NCI-H1092 (cell line): ENCODE measurements at regions not wholly inside any gene's neighbourhood (a gene's known extent, or its start where the extent isn't known, plus 50 kb on each side); places are given as distances from the start of the nearest gene placed in this dataset.
A peak's percentile ranks its signal among the peaks of the same experiment; 100 is the strongest.

Experiments used
- DNase-seq: peaks from one replicate; lab custom pipeline; 2025; lab: John Stamatoyannopoulos, UW

DNA sequence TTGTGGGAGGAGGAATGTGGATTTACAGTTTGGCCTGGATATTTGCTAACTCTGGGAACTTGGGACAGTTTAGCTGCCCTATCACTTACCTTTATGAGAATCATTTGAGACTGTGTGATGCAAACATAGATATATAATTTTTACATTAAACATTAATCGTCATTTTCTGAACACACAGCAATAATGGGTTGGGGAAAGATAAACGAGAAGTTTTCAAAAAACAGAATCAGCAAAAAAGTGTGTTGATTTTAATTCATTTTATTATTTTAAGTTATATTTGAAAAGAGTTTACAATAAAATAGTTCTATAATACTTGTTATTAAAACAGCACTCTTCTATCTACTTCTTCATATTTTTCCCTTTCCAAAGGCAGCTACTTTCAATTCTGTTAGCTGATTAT, 813.3 kb downstream of the SLC4A3 start:
- DNase-seq = no peak

DNA sequence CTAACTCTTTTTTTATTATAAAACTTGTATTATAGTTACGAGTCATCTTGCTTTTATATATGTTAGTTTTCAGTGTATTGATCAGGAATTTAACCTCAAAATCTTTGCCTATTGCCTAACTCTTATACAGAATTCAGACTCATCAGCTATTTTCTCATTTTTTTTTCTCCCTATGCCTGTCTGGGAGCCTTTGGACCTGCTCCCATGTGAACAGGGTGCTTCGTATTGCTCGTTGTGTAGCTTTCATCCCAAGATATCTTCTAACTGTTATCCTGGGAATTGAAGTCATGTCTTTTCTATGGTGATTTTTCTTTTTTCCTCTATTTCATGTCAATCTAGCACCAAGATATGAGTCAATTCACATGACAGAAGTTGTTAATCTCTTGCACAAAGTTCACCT, 814.0 kb downstream of the SLC4A3 start:
- no peak for DNase-seq

DNA sequence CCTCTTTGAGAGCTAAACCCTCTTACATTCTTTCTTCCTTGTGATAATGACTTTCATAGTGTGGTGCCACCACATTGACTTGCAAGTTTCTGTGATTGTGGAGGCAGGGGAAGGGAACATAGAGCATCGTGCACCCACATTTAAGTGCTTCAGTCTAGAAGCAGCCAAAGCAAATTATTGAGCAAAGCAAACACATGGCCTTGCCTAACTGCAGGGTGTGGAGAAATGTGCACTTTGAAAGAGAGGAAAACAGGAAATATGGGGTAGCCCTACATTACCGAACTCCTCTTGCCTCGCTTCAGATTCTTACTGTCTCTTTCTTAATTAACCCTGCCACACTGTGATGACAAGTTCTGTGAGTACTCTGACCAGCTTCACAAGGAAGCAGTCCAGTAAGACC, 814.6 kb downstream of the SLC4A3 start:
- DNase-seq = no peak

DNA sequence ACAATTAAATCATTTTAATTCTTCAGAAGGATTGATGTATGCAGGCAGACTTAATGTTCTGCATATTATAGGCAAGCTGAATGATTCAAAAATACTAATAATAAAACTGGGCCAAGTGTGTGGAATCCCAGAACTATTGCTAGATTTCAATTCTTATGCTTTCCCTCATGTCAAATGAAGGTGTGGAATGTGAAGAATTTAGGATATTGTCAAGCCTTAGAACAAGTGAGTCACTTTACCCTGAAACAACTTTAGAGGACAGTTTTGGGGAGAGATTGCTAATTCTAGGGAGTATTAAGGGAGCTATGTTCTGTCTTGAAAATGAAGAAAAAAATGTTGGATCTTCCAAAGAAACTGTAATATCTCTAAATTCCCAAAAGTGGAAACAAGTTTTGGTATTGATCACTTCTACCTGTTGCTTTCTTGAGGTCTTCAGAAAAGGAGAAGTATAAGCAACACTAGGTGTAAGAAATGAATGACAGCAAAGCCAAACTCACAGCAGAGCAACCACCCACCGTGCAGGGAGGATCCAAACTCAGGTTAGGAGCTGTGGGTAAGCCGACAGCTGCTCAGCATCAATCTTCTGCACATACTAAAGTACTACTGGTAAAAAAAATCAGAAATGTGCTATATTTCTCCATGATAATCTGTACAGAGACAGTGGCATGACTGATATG, 818.1 kb downstream of the SLC4A3 start:
- DNase-seq = no peak

DNA sequence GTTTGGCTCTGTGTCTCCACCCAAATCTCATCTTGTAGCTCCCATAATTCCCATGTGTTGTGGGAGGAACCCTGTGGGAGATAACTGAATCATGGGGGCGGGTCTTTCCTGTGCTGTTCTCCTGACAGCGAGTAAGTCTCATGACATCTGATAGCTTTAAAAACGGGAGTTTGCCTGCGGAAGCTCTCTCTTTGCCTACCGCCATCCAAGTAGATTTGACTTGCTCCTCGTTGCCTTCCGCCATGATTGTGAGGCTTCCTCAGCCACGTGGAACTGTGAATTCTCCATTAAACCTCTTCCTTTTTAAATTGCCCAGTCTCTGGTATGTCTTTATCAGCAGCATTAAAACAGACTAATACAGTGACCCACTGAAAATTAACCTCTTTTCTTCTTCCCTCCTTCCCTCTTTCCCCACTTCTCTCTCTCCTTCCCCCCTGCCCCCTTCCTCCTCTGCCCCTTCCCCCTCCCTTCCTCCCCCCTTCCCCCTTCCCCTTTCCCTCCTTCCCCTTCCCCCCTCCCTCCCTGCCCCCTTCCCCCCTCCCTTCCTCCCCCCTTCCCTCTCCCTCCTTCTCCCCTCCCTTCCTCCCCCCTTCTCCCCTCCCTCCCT, 818.8 kb downstream of the SLC4A3 start:
- DNase-seq = no peak

DNA sequence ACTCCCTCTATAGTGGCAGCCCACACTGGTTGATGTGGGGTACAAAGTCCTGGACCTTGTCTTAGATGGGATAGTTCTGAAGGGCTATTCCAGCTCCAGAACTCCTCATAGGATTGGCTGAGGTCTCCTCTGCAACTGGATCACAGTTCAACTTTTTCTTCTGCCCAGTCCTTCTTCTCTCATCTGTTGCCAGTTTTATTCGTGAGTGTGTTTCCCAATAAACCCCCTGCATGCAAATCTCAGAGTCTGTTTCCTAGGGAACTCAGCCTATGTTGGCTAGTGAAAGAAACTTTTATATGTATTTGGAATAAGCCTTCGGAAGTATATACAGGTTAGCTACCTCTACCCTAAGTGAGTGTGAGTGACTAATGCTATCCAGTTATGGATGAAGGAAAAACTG, 823.4 kb downstream of the SLC4A3 start:
- DNase-seq = no peak

DNA sequence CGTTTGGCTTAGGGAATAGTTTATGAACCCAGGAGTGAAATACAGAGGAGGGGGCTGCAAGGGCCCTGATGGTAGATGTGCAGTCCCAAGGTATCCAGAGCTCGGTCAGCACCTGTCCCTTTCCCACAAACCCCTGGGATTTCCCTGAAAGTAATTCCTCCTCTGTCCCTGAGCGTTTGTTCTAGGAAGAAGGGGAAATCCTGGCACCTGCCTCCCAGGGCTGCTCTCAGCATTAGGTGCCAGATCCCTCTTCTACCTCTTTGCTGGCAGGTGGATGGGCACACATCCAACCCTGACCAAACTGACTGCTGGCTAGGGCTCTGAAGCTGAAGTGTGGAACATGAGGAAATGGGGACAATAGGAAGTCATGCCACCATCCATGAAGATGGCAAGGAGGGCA, 824.0 kb downstream of the SLC4A3 start:
- DNase-seq = peak; percentile 1

DNA sequence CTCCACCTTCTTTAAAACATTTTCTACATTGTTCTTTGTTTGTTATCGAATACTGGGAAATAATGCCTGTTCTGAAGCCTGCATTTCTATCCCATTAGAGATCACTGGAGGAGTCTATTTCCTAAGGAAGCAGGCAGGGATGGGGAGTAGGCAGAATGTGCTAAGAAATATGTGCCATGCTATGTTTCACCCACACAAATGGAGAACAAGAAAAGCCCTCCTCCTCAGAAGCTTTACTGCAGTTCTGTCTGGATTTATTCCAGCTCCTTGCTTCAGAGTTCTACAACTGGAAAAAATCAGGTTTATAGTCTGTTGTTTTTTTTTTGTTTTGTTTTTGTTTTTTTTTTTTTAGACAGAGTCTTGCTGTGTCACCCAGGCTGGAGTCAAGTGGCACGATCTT, 825.1 kb downstream of the SLC4A3 start:
- no peak for DNase-seq

DNA sequence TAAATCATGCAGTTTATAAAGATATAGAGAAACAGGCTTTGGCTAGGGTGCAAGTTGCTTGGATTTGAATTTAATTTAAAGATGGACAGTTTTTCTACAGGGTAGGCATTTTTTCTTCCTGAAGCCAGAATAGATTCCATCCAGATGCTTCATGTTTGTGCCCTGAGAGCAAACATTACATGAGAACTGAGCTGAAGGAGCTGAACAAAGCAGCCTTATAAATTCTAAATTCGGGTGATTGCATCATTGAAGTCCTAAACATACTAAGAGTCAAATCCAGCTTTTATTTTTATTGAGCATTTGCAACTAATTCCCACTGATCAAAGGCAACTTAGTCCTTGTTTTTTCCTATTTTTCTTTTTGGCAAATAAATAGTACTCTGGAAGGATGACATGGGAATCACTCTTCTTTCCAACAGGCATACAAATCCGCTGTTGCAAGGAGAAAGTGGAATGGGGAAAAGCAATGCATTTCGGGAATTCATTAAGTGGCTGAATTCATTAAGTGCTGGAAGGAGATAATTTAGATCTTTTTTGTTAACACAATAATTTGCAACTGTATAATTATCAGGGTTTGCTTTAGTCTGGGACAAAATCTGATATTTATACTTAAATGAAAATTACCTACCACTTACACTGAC, 828.0 kb downstream of the SLC4A3 start:
- no peak for DNase-seq

DNA sequence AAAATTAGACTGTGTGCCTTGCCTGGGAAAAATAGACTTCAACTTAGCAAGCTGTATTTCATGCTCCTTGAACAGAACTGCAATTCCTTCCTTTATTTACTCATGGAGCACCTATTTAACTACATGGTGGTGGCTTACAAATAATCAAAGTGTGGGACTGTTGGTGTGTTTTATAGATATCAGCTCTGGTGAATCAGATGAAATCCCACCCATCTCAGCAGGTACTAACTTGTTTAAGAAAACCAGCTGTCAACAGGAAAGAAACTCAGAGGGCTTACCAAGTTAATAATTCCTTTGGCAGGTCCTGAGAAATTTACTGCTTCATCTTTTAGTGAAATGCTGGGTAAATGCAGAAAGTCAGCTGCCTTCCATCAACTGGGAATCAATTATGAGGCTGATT, 830.6 kb downstream of the SLC4A3 start:
- DNase-seq = no peak

DNA sequence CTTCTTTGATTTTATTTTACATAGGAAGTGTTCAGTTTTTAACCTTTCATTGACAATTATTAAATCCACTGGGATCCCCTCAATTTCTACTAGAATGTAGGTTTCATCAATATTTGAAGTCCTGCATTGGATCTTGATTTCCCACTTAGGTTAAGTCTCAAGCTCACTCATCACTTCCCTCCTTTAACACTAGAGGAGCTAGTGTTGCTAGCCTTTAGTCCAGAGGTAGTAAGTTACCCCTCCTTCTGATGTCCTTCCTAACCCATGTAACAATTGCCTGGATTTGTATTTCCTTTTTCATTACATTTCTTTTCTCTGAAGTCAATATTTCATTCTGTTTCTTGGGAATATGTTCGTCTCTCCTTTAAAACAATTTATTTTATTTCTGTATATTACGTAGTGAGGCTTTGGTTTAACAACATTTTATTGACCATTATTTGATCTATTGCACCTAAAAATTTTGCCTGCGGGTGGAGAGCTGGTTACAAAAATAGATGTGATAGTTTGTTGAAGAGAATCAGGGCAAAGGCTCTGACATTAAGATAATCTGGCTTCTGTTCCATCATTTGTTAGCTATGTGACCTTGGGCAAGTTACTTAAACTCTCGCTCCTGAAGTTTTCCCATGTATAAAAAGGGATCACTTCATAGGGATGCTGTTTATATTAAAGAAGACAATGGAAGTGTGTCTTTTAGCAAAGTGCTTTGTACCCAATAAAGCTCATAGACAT, 833.0 kb downstream of the SLC4A3 start:
- DNase-seq = no peak

DNA sequence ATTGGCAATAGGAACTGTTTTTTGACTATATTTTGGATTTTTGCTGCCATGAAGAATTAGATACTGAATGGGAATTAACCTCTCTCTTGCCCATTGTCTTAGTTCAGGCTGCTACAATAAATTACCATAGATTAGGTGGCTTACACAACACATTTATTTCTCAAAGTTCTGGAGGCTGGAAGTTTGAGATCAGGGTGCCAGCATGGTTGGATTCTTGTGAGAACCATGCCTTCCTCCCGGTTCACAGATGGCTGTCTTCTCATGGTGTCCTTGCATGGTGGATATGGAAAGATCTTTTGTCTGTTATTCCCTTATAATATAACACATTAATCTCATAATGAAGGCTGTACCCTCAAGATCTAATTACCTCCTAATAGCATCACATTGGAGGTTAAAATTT, 836.4 kb downstream of the SLC4A3 start:
- no peak for DNase-seq

DNA sequence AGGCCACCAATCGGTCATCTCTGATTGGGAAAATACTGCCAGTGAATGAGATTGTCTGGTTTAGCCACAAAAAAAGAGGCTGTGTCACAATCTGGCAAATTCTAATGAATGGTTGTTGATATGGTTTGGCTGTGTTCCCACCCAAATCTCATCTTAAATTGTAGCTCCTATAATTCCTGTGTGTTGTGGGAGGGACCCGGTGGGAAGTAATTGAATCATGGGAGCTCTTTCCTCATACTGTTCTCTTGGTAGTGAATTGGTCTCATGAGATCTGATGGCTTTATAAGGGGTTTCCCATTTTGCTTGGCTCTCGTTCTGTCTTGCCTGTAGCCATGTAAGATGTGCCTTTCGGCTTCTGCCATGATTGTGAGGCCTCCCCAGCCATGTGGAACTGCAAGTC, 838.3 kb downstream of the SLC4A3 start:
- DNase-seq = no peak

DNA sequence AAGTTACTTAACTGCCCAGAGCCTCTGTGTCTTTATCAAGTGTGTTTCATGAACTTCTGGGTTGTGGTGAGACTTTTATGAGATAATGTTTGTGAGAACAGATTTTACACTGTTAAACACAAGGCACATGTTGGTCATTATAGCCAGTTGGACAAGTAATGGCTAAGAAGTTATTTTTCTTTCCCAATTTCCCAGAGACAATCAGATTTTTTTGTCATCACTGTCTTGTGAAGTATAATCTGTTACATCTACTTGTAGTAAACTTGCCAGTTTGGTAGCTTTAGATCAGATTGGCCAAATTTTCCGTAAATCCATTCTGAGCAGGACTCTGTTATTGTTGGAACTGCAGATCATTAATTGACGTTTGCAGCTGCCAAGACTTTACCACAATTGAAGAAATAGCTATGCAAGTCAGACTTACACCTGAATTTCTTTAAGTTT, 838.8 kb downstream of the SLC4A3 start:
- DNase-seq = no peak

DNA sequence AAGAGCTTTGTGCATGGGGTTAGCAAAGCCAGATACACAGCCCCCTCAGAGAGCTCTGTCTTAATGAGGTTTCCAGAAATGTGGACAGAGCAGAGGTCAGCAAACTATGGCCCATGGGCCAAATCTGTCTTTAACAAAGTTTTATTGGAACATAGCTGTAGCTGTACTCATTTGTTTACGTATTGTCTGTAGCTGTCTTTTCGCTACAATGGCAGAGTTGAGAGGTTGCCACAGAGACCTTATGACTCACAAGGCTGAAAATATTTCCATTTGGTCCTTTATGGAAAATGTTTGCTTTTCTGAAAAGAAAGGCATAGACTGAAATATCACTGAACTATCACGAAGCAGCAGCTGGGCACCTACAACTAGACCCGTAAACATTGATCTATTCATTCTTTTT, 841.8 kb downstream of the SLC4A3 start:
- DNase-seq = no peak

DNA sequence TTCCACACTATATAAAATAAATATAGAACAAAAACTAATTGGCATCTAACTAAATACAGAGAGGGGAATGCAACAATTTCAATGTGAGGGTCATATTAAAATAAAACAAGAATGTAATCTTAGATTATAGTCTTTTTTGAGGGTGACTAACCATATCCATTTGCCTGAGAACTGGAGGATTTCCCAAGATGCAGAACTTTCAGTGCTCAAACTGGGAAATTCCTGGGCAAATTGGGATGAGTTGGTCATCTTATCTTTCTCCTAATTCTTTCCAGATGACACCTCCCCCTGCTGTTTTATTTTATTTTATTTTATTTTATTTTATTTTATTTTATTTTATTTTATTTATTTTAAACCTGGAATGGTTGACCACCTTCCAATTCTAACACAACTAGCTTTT, 846.2 kb downstream of the SLC4A3 start:
- no peak for DNase-seq

DNA sequence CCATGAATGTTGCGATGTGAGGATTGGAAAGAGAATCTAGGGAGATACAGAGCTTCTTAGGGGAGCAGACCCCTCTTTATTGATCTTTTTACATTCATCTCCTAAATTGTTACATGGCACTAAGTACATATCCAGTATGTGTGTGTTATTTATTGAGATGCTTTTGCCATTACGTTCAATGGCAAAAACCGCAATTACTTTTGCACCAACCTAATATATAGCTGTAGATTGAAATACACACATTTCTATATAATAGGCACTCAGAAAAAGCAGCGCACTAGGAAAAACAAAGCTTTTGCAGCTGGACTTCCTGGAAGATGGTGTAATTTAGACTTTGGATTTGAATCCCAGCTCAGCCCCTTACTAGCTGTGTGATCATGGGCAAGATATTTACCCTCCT, 849.4 kb downstream of the SLC4A3 start:
- DNase-seq = no peak

DNA sequence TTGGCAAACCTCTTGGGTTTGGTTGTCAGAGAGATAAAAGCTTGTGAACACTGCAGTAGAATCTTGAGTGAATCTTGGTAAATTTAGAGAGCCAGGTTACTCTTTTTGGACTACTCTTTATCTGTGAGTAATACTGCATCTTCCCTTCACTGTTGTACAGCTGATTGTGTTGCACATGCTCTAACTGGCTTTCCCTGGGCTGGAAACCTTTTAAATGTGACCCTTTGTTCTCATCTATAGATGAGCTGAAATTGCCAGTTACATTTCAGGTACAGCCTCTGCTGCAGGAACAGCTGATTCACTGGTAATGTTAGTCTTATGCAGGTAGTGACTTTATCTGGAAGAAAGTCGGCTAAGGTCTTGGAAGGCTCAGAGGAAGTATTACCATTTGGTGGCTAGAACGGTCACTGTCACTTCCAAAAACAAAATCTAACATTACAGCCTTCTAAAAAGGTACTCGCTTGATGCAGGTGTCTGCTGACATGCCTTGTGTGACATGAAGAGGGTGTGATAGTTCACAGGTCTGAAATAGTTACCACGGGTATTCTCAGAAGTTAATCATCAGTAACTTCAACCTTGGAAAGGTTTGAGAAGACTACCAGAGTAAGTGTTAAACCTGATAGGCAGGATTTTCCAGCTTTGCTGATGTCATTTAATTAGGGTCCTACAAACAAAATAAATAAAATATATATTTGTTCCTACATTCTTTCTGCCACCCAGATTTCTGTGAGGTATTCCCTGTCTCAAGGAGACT, 851.1 kb downstream of the SLC4A3 start:
- no peak for DNase-seq

DNA sequence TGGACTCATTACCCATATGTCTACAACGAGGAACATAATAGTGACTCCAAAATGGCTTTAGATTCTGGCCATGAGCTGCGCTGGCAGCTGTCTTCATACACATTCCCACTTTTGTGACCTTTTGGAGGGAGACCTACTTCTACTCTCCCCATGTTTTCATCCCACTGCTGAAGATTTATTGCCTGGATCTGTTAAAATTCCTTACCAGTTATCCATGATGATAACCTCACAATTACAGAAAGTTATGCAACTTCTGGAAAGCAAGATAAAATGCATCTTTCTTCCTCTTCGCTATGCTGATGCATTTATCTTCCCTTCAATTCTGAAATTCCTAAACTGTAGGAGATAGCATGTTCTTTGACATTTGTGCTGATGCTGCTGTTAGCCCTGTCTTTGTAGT, 855.3 kb downstream of the SLC4A3 start:
- no peak for DNase-seq

DNA sequence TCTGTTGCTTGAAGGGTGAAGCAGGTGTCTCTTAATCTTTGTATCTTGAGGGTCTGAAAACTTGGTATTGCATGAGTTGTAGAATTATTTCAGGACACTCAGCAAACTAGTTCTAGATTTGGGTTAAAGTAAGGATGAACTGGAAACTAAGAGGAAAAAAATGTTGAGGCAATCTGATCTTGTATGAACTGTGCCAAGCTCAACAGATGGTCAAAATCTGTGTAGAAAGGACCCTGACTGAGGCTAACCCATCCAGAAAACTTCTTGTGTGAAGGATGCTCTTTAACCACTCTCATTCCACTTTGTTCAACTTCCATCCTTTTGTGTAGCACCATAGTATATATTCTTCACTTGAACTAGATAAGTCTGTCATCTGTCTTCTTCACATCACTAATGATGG, 861.7 kb downstream of the SLC4A3 start:
- DNase-seq = no peak

DNA sequence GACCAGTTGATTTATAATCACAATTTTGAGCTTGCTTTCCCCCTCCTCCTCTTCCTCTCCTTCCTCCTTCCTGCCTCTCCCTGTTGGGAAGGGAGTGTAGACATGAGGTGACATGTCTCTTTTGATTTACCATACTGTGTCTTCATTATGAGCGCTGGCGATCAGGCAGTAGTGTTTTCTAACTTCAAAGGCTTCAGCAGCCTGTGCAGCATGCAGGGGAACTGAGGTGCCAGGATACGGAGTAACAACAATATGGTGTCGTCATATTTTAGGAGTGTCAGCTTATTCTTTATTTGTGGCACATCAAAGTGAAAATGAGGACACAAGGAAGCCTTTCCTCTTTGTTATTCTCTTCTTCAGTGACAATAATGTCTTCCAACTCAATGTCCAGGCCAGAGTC, 864.2 kb downstream of the SLC4A3 start:
- DNase-seq = no peak

DNA sequence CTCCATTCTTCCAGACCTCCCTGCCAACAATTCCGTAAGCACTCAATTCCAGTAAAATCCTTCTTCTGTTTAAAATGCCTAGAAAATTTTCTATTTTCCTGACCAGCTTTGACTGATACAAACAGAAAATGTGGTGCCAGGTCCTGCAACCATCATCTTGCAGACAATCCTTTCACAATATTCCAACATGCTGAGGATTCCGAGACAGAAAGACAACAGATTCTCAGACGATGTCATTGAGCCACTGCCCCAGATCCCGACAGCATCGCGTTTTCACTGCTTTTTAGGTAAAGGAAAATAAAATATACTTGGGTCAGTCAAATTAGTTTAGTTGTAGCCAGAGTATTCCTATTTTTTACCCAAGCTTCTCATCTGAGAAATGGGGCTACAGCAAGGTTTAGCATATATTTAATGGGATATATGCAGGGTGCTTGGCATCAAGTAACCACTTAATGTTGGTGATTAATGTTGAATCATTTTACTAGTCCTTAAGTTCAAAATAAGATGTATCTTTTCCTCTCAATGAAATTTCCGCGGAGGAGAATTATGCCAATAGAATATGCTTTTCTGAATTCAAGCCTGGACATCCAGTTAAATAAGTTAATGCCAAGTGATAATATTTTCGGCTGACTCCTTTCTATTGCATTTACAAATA, 866.6 kb downstream of the SLC4A3 start:
- DNase-seq = no peak
